ENCODE measurements at regions not wholly inside any gene's neighbourhood (a gene's known extent, or its start where the extent isn't known, plus 50 kb on each side); places are given as distances from the start of the nearest gene placed in this dataset.

- no peaks in the 10 kb centered on the region for H3K27me3 ChIP-seq
- peaks cover 0 to 3% (median 0%) of the 10 kb centered on the region in 11 donors for H3K9me3 ChIP-seq
- H3K36me3 ChIP-seq: no peaks in the 10 kb centered on the region
- intact Hi-C loops (cut with DNase I): no loop called here
- ATAC-seq (no peak), DNase-seq (no peak)
- H3K4me1 ChIP-seq: no peaks in the 10 kb centered on the region
- no peak overlapping the region for H3K27ac ChIP-seq
- no peak for TF ChIP-seq CTCF (IDR thresholded peaks at IDR 0.05)
- 81% methylated on average over 3 of the region's 3 CpGs for WGBS, 2 donors
- H3K4me3 ChIP-seq: no peak overlapping the region
Observed at GRCh38 chr2:220441404-220441803, 814.0 kb downstream of the SLC4A3 start.

- WGBS, 2 donors: 78 to 90% methylated on average over 3 of the region's 3 CpGs
- no peak for DNase-seq
Observed at GRCh38 chr2:220442012-220442411, 814.6 kb downstream of the SLC4A3 start.

GRCh38 chr2:220445429-220446105 lies 818.1 kb downstream of the SLC4A3 start:
- TF ChIP-seq CTCF (IDR thresholded peaks at IDR 0.05): no peak
- DNase-seq (no peak), ATAC-seq (no peak)
- Histone ChIP-seq H3K36me3 (no peaks in the 10 kb centered on the region), H3K9me3 (peaks cover 0 to 7% (median 0%) of the 10 kb centered on the region in 11 donors), H3K4me3 (no peak overlapping the region), H3K27me3 (peaks cover 0 to 8% (median 0%) of the 10 kb centered on the region in 7 donors), H3K4me1 (no peaks in the 10 kb centered on the region), H3K27ac (no peak overlapping the region)
- 72 to 85% methylated on average over 2 of the region's 2 CpGs for WGBS, 2 donors
- intact Hi-C loops (cut with DNase I): no loop called here

More at GRCh38 chr2:220442012-220442411, 814.6 kb downstream of the SLC4A3 start:
- intact Hi-C loops (cut with DNase I): no loop called here
- no peaks in the 10 kb centered on the region for H3K27me3 ChIP-seq
- no peaks in the 10 kb centered on the region for H3K36me3 ChIP-seq
- no peak for TF ChIP-seq CTCF (IDR thresholded peaks at IDR 0.05)
- no peaks in the 10 kb centered on the region for H3K4me1 ChIP-seq
- H3K27ac ChIP-seq: no peak overlapping the region
- no peak for ATAC-seq
- no peak overlapping the region for H3K4me3 ChIP-seq
- H3K9me3 ChIP-seq: peaks cover 0 to 6% (median 0%) of the 10 kb centered on the region in 11 donors

- 76 to 81% methylated on average over 8 of the region's 8 CpGs for WGBS, 2 donors
- intact Hi-C loops (cut with DNase I): no loop called here
Observed at GRCh38 chr2:220446106-220446712, 818.8 kb downstream of the SLC4A3 start.

More at GRCh38 chr2:220446106-220446712, 818.8 kb downstream of the SLC4A3 start:
- DNase-seq (no peak), ATAC-seq (no peak)
- peaks cover 0 to 8% (median 0%) of the 10 kb centered on the region in 7 donors for H3K27me3 ChIP-seq
- no peaks in the 10 kb centered on the region for H3K36me3 ChIP-seq
- H3K4me3 ChIP-seq: no peak overlapping the region
- no peak overlapping the region for H3K27ac ChIP-seq
- peaks cover 0 to 7% (median 0%) of the 10 kb centered on the region in 11 donors for H3K9me3 ChIP-seq
- no peak for TF ChIP-seq CTCF (IDR thresholded peaks at IDR 0.05)
- H3K4me1 ChIP-seq: no peaks in the 10 kb centered on the region

Data from heart right ventricle (tissue), 16 donors.